HUES48 (cell line): ENCODE measurements at regions not wholly inside any gene's neighbourhood (a gene's known extent, or its start where the extent isn't known, plus 50 kb on each side); places are given as distances from the start of the nearest gene placed in this dataset.
"Not testable (repeated sequence)": the region's sequence is repeated elsewhere in the genome, so short reads cannot be mapped to it uniquely, and the experiment has no call there.

ENCODE experiments used
- H3K27ac ChIP-seq: one replicate; pipeline ENCODE4 v1.7.0; 2013; ENCODE audit warnings: low read depth, low read length, inconsistent platforms
- H3K27me3 ChIP-seq: 2 replicates; pipeline ENCODE4 v1.6.1; 2013; ENCODE audit warnings: mild to moderate bottlenecking, low read length; ENCODE audit not compliant: control insufficient read depth, insufficient read depth
- H3K36me3 ChIP-seq: 2 replicates; pipeline ENCODE4 v1.6.1; 2013; ENCODE audit warnings: low read length; ENCODE audit not compliant: control insufficient read depth, insufficient read depth
- H3K4me1 ChIP-seq: 2 replicates; pipeline ENCODE4 v1.6.1; 2013; ENCODE audit warnings: mild to moderate bottlenecking, low read length; ENCODE audit not compliant: control insufficient read depth, insufficient read depth
- H3K4me3 ChIP-seq: 2 replicates; pipeline ENCODE4 v1.5.1; 2013; ENCODE audit warnings: mild to moderate bottlenecking, low read depth, low read length
- H3K9ac ChIP-seq: 2 replicates; pipeline ENCODE4 v1.6.1; 2013; ENCODE audit warnings: mild to moderate bottlenecking, low read depth, low read length, moderate library complexity
- H3K9me3 ChIP-seq: 2 replicates; pipeline ENCODE4 v1.6.1; 2013; ENCODE audit warnings: low read length; ENCODE audit not compliant: control insufficient read depth, insufficient read depth

- H3K4me3 ChIP-seq: no peak overlapping the region
- no peak overlapping the region for H3K9ac ChIP-seq
- no peak overlapping the region for H3K27ac ChIP-seq
- H3K4me1 ChIP-seq: no peaks in the 10 kb centered on the region
- H3K36me3 ChIP-seq: no peaks in the 10 kb centered on the region
- peaks cover 22% of the 10 kb centered on the region for H3K9me3 ChIP-seq
- H3K27me3 ChIP-seq: no peaks in the 10 kb centered on the region
Observed at GRCh38 chr13:83086088-83086487, 796.2 kb downstream of the SLITRK1 start.

- H3K36me3 ChIP-seq: no peaks in the 10 kb centered on the region
- H3K27ac ChIP-seq: no peak overlapping the region
- no peaks in the 10 kb centered on the region for H3K4me1 ChIP-seq
- no peaks in the 10 kb centered on the region for H3K27me3 ChIP-seq
- H3K9ac ChIP-seq: no peak overlapping the region
- H3K9me3 ChIP-seq: peaks cover 18% of the 10 kb centered on the region
- H3K4me3 ChIP-seq: no peak overlapping the region
Observed at GRCh38 chr13:83085186-83085900, 796.9 kb downstream of the SLITRK1 start.

- H3K9ac ChIP-seq: no peak overlapping the region
- H3K27ac ChIP-seq: no peak overlapping the region
- no peaks in the 10 kb centered on the region for H3K36me3 ChIP-seq
- H3K4me3 ChIP-seq: no peak overlapping the region
- no peaks in the 10 kb centered on the region; the same call in 1 of the 2 replicates for H3K9me3 ChIP-seq
- no peaks in the 10 kb centered on the region for H3K4me1 ChIP-seq
- no peaks in the 10 kb centered on the region for H3K27me3 ChIP-seq
Observed at GRCh38 chr13:83077499-83077898, 804.8 kb downstream of the SLITRK1 start.

- H3K27me3 ChIP-seq, H3K36me3 ChIP-seq, H3K9me3 ChIP-seq, H3K4me3 ChIP-seq, H3K27ac ChIP-seq, H3K4me1 ChIP-seq, H3K9ac ChIP-seq: not testable (repeated sequence)
Observed at GRCh38 chr13:83073930-83074329, 808.3 kb downstream of the SLITRK1 start.

- Histone ChIP-seq H3K27ac (no peak overlapping the region), H3K9me3 (no peaks in the 10 kb centered on the region), H3K36me3 (no peaks in the 10 kb centered on the region), H3K4me1 (no peaks in the 10 kb centered on the region), H3K9ac (no peak overlapping the region), H3K4me3 (no peak overlapping the region), H3K27me3 (no peaks in the 10 kb centered on the region)
Observed at GRCh38 chr13:83065108-83065507, 817.2 kb downstream of the SLITRK1 start.

DNA sequence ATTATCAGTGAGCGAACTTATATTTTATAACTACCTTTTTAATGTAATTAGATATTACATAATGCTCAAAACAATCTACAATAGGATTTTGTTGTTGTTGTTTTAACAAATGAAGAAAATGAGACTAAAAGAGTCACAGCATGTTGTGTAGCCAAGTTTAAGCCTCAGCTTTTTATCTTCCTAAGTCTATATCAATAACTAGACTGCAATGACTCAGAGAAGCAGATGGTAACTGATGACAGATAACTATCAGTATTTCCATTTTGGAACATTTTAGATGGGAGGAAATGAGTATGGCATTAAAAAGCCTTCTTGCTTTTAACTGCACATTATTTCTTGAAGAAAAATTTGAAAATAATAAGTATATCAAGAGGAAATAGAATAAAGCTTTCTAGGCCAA is 825.2 kb downstream of the SLITRK1 start:
- Histone ChIP-seq H3K27ac (no peak overlapping the region), H3K36me3 (no peaks in the 10 kb centered on the region), H3K9ac (no peak overlapping the region), H3K4me1 (no peaks in the 10 kb centered on the region), H3K4me3 (no peak overlapping the region), H3K27me3 (no peaks in the 10 kb centered on the region), H3K9me3 (no peaks in the 10 kb centered on the region)

GRCh38 chr13:83056269-83056668 is 826.0 kb downstream of the SLITRK1 start:
- H3K4me3 ChIP-seq: no peak overlapping the region
- no peaks in the 10 kb centered on the region for H3K36me3 ChIP-seq
- no peak overlapping the region for H3K9ac ChIP-seq
- H3K27me3 ChIP-seq: no peaks in the 10 kb centered on the region
- no peaks in the 10 kb centered on the region for H3K4me1 ChIP-seq
- no peak overlapping the region for H3K27ac ChIP-seq
- no peaks in the 10 kb centered on the region for H3K9me3 ChIP-seq

DNA sequence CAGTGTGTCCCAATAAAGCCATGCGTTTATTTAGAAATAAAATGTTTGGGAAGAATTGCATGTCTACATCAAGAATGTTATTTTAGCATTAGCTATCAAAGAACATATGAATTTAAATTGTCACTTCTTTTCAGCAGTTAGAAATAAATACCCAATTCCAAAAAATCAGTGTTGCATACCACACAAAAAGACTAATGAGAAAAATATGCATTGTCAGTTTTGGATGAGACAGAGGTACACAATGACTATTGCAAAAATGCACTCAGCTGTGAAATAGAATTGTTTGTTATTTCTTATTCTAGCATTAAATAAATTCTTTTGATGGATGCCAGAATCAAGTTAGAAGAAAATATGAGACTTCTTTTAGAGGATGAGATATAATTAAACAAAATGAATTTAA is 833.9 kb downstream of the SLITRK1 start:
- Histone ChIP-seq H3K4me3 (no peak overlapping the region), H3K27ac (no peak overlapping the region), H3K9me3 (no peaks in the 10 kb centered on the region), H3K36me3 (no peaks in the 10 kb centered on the region), H3K27me3 (no peaks in the 10 kb centered on the region), H3K9ac (no peak overlapping the region), H3K4me1 (no peaks in the 10 kb centered on the region)

DNA sequence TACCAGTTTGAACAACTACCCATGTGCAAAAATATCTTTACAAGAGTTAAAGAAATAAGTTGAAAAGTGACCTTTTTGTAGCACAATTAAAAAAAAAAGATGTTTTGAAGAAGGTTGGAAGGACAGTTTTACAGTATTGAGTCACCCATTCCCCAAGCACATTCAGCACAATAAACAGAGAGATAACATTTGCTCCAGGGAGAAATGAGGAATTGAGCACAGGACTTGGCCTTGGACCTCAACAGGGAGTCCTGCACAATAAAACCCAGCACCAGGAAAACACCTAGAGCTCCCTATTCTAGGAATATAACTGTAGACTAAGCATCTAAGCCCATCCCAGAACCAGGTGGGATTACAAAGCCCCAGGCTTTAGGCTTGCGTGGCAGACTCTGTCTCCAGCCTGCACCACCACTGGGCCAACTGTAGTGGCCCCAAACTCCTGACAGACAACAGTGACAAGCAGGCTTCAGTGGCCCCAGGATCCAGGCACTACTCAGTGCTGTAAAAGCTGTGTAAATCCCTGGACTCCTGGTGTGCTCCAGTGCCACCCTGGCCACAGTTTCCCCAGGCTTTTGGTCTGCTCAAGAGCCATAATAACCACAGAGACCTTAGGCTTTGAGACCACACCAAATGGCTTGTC is 857.2 kb downstream of the SLITRK1 start:
- no peak overlapping the region for H3K27ac ChIP-seq
- no peak overlapping the region for H3K4me3 ChIP-seq
- no peak overlapping the region for H3K9ac ChIP-seq
- no peaks in the 10 kb centered on the region for H3K4me1 ChIP-seq
- H3K9me3 ChIP-seq: no peaks in the 10 kb centered on the region
- no peaks in the 10 kb centered on the region for H3K27me3 ChIP-seq
- H3K36me3 ChIP-seq: no peaks in the 10 kb centered on the region

DNA sequence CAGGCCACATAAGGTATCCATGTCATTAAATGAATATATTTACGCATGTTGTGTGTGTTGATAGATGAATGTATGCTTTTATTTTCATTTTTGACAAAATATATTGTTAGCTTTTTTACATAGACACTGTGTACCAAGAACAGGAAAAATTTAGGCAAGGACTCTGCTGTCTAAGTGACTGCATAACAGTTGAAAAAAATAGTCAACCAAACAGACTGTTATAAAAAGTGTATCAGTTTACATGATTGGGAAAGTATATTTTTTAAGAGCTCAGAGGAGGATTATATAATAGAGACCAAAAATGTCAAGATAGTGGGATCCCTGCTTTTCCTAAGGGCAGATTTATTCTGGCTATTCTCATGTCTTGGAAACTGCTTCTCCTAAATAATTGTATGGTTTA is 858.0 kb downstream of the SLITRK1 start:
- Histone ChIP-seq H3K4me3 (no peak overlapping the region), H3K9me3 (no peaks in the 10 kb centered on the region), H3K27me3 (no peaks in the 10 kb centered on the region), H3K36me3 (no peaks in the 10 kb centered on the region), H3K4me1 (no peaks in the 10 kb centered on the region), H3K27ac (no peak overlapping the region), H3K9ac (no peak overlapping the region)

DNA sequence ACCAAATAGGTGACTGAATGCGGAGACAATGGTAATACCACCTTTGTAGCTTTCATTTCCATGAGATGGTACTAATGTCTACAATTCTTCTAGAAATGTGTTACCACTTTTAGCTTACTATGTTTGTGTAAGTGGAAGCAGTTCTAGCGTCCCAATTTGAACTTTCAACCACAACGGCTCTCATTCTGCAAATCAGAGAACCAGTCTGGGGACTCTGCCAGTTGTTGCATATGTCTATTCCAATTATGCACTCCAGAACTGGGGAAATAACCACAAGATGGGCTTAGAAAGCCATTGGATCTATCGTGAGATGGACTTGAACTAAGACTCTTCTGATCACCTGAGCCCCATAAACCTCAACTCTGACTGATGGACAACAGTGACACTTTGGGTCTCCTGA is 862.3 kb downstream of the SLITRK1 start:
- Histone ChIP-seq H3K9ac (no peak overlapping the region), H3K4me1 (no peaks in the 10 kb centered on the region), H3K4me3 (no peak overlapping the region), H3K27ac (no peak overlapping the region), H3K36me3 (no peaks in the 10 kb centered on the region), H3K9me3 (no peaks in the 10 kb centered on the region), H3K27me3 (no peaks in the 10 kb centered on the region)
